ENCODE measurements at regions not wholly inside any gene's neighbourhood (a gene's known extent, or its start where the extent isn't known, plus 50 kb on each side); places are given as distances from the start of the nearest gene placed in this dataset.
"Not testable (repeated sequence)": the region's sequence is repeated elsewhere in the genome, so short reads cannot be mapped to it uniquely, and the experiment has no call there.

- no peak for DNase-seq
Measured at GRCh38 chr1:170789063-170789462, 125.1 kb downstream of the PRRX1 start.

DNA sequence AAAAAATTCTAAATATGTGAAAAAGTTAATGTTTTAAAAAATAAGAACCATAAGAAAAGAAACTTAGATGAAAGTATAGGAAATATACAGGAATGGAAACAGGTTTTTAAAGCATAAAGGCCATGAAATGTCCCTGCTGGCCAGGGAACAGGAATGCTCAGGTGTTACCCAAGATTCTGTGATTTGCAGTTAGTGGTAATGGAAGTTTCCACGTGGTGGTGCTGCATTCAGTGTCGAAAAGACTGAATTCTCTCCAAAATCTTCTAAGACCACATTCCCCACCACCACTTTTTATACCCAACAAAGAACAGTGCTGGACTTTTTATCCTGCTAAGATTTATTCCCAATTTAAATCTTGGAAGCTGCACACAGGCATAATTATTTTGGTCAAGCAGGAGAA, 126.2 kb downstream of the PRRX1 start:
- no peak for DNase-seq

- no peak for DNase-seq
Measured at GRCh38 chr1:170790651-170791071, 126.7 kb downstream of the PRRX1 start.

- no peak for DNase-seq
Measured at GRCh38 chr1:170791941-170792340, 128.0 kb downstream of the PRRX1 start.

DNA sequence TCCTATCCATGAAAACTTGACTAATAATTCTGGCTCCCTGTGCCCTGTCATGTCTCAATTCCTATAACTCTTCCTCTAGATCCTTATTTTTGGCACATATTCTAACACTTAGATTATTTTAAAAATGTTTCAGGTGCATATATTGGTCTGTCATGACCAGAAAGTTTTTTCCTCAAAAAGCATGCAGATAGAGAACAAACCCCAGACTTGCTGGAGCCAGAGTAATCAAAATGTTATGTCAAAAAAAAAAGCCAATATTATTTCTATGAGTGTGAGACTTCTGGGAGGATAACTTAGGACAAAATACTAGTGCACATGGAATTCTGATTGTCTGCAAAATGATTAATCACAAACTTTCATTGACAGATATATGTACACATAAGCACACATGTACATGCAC, 135.1 kb upstream of the MROH9 start:
- no peak for DNase-seq

DNA sequence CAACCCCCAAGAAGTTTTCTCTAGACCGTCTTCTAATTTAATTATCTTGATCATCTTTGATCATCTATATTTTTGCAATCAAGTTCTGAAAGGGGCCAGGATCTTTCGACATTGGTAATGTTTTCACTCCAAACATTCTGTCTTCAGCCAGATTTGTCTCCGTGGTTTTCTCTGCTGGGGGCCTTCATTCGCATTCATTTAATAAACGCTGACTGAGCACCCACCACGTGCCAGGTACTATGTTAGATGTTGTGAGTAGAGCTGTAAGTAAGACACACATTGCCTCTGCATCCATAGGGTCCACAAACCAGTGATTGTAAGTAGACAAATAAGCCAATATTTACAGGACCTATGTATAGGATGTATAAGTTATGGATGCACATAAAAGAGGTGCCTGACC, 134.5 kb upstream of the MROH9 start:
- DNase-seq: no peak

GRCh38 chr1:170803711-170804110, 131.6 kb upstream of the MROH9 start:
- DNase-seq: no peak

DNA sequence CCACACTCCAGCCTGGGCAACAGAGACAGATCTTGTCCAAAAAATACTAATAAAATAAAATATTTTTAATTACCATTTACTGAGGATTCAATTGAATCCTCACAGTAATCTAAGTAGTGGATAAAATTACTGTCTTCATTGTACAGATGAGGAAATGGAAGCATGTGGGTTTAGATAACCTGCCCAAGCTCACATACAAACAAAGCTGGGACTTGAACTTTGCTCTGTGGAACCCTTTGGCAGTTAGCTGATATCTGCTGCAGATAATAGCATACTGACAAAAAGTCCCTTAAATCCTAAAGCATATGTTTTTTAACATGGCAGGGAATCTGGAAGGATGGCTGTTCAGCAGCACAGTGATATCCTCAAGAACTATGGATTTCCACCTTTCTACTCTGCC, 130.9 kb upstream of the MROH9 start:
- no peak for DNase-seq

- DNase-seq: no peak
Measured at GRCh38 chr1:170804879-170805278, 130.5 kb upstream of the MROH9 start.

GRCh38 chr1:170806961-170807360, 128.4 kb upstream of the MROH9 start:
- no peak for DNase-seq

DNA sequence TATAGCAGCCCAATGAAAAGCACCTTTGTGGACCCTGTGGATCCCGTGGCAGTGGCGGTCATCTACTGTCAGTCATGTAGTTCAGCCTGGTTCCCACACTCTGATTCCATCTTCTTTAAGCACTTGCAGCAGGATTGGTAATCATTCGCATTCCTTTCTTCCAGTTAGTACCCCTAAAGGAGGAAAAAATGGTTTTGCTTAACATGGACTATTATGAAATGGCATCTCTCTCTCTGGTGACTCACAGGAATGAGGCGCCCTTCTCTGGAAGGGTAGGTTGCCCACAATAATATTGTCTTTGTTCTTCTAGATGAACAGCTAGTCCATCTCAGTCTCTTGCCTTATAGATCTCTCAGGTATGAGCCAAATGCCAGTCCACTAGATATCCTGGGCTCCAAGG, 127.9 kb upstream of the MROH9 start:
- DNase-seq: no peak

DNA sequence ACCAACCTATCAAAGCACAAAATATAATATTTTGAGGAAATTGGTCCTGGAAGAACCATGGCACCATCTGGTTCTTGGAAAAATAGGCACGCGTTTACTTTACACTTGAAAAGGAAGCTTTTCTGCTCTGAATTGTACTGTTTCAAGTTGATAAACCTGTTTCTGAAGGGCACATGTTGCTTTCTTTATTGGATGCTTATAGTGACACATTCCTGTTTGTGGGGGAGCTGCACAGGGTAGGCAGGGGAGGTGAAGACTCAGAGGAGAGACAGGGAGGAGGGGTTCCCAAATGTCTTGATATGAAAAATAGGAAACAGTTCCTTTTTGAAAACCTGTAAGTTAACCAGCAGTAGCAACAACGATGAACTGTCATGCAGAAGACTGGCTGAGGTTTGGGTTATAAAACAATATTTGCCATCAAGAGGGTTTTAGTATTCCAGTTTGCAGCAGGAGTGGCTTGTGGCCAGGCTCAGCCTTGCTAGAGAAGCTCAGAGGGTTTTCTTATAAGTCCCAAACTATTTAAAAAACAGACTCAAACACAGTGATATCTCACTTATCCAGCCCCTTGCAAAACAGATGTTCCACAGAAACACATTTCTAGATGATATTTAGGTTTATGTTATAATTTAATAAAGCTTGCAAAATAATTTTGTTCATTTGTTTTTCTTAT, 127.0 kb upstream of the MROH9 start:
- no peak for DNase-seq

DNA sequence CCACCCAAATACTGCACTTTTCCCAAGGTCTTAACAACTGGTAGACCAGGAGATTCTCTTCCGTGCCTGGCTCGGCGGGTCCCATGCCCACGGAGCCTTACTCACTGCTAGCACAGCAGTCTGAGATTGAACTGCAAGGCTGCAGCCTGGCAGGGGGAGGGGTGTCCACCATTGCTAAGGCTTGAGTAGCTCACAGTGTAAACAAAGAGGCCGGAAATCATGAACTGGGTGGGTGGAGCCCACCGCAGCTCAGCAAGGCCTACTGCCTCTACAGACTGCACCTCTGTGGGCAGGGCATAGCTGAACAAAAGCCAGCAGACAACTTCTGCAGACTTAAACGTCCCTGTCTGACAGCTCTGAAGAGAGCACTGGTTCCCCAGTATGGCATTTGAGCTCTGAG, 124.3 kb upstream of the MROH9 start:
- not testable (repeated sequence) for DNase-seq

DNA sequence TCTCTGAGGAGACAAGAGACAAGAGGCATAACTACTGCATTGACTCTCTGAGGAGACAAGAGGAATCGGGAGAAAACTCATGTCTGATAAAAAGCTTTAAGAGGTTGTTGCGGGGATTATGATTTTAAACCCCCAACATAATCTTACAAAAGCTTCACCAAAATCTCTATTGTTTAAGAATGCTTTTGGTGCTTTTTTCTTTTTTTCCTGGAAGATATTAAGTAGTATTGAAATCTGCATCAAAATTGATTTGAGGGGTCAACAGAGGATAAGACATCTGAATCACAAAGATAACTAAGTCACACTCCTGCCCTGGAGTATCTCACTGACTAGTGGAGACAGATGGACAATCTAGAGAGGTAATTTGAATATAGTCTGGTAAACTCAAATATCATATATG, 115.6 kb upstream of the MROH9 start:
- no peak for DNase-seq

DNA sequence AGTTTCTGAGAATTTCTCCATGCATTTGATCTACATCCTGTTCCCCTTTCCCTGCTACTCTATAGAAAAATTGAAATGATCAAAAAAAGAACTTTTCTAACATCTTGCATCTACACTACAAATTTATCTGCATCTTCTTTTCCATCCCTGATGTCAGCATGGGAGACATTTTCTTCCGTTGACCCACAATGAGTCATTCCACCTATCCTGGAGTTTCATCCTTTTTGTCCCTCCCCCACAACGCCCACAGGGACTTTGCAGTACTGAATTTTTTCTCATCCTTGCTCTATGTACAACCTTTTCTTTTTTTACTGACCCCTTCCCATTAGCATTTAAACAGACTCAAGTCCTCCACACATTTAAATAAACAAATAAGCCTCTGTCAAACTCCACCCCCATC, 112.2 kb upstream of the MROH9 start:
- DNase-seq: no peak

DNA sequence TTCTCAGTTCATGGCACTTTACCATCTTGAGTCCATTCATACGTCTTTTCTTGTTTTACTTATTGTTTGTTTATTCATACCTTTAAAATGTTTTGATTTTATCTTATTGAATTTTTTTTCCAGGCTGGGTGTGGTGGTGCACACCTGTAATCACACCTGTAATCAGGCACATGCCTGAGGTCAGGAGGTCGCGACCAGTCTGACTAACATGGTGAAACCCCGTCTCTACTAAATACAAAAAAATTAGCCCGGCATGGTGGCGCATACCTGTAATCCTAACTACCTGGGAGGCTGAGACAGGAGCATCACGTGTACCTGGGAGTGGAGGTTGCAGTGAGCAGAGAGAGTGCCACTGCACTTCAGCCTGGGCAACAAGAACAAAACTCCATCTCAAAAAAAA, 104.1 kb upstream of the MROH9 start:
- no peak for DNase-seq

- DNase-seq: no peak
Measured at GRCh38 chr1:170836141-170836540, 99.2 kb upstream of the MROH9 start.

DNA sequence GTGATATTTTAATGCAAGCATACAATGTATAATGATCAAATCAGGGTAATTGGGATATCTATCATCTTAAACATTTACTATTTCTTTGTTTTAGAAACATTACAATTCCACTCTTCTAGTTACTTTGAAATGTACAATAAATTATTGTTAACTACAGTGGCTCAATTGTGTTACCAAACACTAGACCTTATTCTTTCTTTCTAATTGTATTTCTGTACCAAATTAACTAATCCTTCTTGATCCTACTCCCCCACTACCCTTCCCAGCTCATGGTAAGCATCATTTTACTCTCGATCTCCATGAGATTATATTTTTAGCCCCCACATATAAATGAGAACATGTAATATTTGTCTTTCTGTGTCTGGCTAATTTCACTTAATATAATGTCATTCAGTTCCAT, 95.0 kb upstream of the MROH9 start:
- no peak for DNase-seq

GRCh38 chr1:170853302-170853701, 82.0 kb upstream of the MROH9 start:
- DNase-seq: no peak

- no peak for DNase-seq
Measured at GRCh38 chr1:170853867-170854266, 81.5 kb upstream of the MROH9 start.

- no peak for DNase-seq
Measured at GRCh38 chr1:170854677-170855076, 80.7 kb upstream of the MROH9 start.

GRCh38 chr1:170856455-170856854, 78.9 kb upstream of the MROH9 start:
- DNase-seq: no peak

GRCh38 chr1:170857955-170858354, 77.4 kb upstream of the MROH9 start:
- DNase-seq: no peak

- DNase-seq: no peak
Measured at GRCh38 chr1:170863621-170864020, 71.7 kb upstream of the MROH9 start.

- no peak for DNase-seq
Measured at GRCh38 chr1:170864238-170864637, 71.1 kb upstream of the MROH9 start.
